ENCODE measurements at regions not wholly inside any gene's neighbourhood (a gene's known extent, or its start where the extent isn't known, plus 50 kb on each side); places are given as distances from the start of the nearest gene placed in this dataset.

DNA sequence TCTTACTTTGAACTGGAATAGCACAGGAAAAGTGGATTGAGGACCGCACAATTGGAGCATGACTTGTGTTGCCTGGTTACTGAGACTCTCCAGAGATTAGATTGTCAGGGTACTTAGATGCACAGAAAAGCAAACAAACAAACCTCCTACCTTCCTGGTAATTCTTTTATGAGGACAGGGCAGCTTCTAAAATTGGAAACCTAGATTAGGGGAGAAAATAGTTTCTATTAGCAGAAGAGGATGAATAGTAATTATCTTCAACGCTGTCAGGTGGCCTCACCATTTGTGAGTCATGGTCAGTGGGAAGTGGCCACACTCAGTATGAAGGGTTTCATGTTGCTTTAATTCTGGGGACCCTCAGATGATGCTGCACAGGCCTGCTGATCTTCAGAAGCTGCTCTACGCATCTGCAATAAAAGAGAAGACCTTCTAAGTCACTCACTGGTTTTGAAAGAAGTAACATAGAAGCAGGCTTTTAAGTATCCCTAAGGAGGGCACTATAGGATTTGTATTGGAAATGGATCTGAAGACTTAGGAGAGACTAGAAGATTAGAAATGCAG is 106.8 kb downstream of the LACC1 start:
- ATAC-seq: no peak
- DNase-seq: no peak
- CTCF ChIA-PET: interaction anchor here (0.7 kb wide), 1 partner anchor 41 kb away, joined by 3 read pairs; no protein-coding TSS in a partner anchor
- Mint-ChIP-seq H3K27me3 (peaks cover 3% of the 10 kb centered on the region), H3K4me3 (no peak overlapping the region), H3K36me3 (ENCODE audit: low read depth) (no peaks in the 10 kb centered on the region), H3K4me1 (no peaks in the 10 kb centered on the region), H3K9me3 (ENCODE audit: low read depth) (no peaks in the 10 kb centered on the region), H3K27ac (no peak overlapping the region)
- intact Hi-C loops (cut with DNase I, micrococcal nuclease): no loop called here
- POLR2A ChIA-PET: no interaction called here

DNA sequence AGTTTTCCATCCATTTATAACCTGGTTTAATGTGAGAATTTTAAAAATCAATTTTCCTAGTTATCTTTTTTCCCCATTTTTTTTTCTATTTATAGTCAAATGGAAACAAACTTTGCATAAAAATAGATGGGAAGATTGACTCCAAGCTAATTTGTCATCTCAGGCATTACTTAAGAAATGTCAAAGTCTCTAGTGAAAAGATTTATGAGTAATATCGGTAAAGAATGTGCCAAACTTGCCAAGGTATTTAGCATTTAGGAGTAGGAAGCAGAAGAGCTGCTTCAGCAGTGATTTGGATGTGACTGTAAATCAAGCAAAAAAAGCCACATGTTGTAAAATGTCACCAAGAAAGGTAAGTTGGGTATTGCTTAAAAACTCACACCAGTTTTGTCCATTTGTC is 108.6 kb downstream of the LACC1 start:
- POLR2A ChIA-PET: no interaction called here
- H3K9me3 Mint-ChIP-seq (ENCODE audit: low read depth): no peaks in the 10 kb centered on the region
- no peaks in the 10 kb centered on the region for H3K4me1 Mint-ChIP-seq
- intact Hi-C loops (cut with DNase I, micrococcal nuclease): no loop called here
- no peak overlapping the region for H3K27ac Mint-ChIP-seq
- CTCF ChIA-PET: interaction anchor here (0.7 kb wide), 1 partner anchor 236 kb away, joined by 3 read pairs; no protein-coding TSS in a partner anchor
- ATAC-seq (no peak), DNase-seq (no peak)
- no peak overlapping the region for H3K4me3 Mint-ChIP-seq
- H3K36me3 Mint-ChIP-seq (ENCODE audit: low read depth): no peaks in the 10 kb centered on the region
- H3K27me3 Mint-ChIP-seq: peaks cover 5% of the 10 kb centered on the region

DNA sequence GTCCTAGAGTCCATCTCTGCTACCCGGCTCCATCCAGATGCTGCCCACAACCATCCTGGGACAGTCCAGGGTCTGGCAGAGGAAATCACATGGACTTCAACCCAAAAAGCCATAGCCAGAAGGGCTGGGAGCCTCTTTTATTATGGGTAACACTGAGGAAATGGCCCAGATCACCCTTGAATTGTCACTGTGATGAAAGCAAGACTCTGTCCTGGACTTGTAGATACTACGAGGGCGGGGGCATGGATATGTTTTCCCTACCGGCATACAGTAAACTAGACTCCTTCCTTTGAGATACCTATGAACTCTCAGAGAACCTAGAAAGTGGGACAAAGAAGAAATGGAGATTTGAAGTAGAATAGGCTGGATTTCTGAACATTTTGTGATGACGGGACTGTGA is 110.3 kb downstream of the LACC1 start:
- Mint-ChIP-seq H3K27ac (no peak overlapping the region), H3K27me3 (peaks cover 12% of the 10 kb centered on the region), H3K4me3 (no peak overlapping the region), H3K36me3 (ENCODE audit: low read depth) (no peaks in the 10 kb centered on the region), H3K4me1 (no peaks in the 10 kb centered on the region), H3K9me3 (ENCODE audit: low read depth) (peaks cover 8% of the 10 kb centered on the region)
- DNase-seq (no peak), ATAC-seq (no peak)
- ChIA-PET POLR2A (interaction anchor here (0.6 kb wide), 1 partner anchor 798 kb away, joined by 3 read pairs; no protein-coding TSS in a partner anchor), CTCF (no interaction called here)
- intact Hi-C loops (cut with DNase I, micrococcal nuclease): no loop called here

DNA sequence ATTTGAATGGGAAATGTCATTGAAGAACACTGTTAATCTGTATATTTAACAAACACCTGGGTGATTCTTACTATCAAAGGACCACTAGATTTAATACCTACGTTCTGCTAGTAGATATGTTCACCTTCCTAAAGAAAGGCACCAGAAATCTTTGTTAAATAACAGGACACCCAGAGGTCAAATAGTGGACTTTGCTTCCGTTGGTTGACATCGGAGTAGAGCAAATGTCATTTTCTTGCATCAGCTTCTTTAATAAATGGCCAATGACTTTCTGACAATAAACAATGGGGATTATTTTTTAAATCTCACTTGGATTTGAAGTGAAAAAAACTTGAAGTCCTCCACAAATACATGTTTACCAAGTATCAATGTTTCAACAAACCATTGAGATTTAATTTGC is 111.1 kb downstream of the LACC1 start:
- intact Hi-C loops (cut with DNase I, micrococcal nuclease): no loop called here
- ChIA-PET CTCF (no interaction called here), POLR2A (no interaction called here)
- ATAC-seq: no peak
- DNase-seq: no peak
- Mint-ChIP-seq H3K4me3 (no peak overlapping the region), H3K27ac (no peak overlapping the region), H3K36me3 (ENCODE audit: low read depth) (no peaks in the 10 kb centered on the region), H3K4me1 (no peaks in the 10 kb centered on the region), H3K27me3 (peaks cover 12% of the 10 kb centered on the region), H3K9me3 (ENCODE audit: low read depth) (peaks cover 12% of the 10 kb centered on the region)

DNA sequence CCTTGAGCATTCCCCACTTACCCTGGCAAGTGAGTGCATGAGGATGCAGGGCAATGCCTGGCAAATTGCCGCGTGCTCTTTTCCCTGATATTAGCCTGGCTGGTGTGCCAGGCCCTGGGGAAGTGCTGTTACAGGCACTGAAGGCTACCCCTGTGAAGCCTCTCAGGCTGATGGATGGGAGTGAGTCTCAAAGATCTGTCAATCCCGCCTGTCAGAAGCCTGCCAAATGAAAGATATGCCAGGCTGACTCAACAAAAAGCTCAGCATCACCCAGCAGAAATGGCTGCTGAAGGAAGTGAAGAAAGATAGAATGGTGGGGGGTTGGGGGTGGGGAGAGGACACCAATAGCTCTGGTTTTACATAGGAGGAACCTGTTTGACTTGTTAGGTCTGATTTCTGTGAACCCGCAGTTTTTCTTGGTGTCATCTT is 112.1 kb downstream of the LACC1 start:
- ChIA-PET POLR2A (no interaction called here), CTCF (interaction anchor here (0.7 kb wide), 1 partner anchor 896 kb away, joined by 7 read pairs; no protein-coding TSS in a partner anchor)
- Mint-ChIP-seq H3K36me3 (ENCODE audit: low read depth) (no peaks in the 10 kb centered on the region), H3K4me1 (no peaks in the 10 kb centered on the region), H3K9me3 (ENCODE audit: low read depth) (peaks cover 13% of the 10 kb centered on the region), H3K27me3 (peaks cover 12% of the 10 kb centered on the region), H3K4me3 (no peak overlapping the region), H3K27ac (no peak overlapping the region)
- ATAC-seq (no peak), DNase-seq (no peak)
- intact Hi-C loops (cut with DNase I, micrococcal nuclease): no loop called here

DNA sequence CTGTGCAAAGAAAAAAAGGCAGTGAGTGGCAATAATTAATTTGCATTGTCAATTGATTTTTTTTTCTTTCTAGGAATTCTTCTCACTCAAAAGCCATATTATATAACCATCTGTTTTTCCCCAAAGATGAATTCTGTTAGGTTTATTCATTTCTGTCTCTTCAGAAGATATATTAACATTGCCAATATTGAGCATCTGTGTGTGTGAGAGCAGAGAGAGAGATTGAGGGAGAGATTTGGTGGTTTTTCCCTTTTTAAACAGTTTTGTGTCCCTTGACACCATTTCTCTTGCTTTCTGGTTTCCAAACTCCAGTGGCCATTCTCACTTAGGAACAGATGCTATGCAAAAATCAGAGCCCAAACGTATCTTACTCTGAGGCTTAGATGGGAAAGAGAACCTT is 112.5 kb downstream of the LACC1 start:
- ATAC-seq (no peak), DNase-seq (no peak)
- POLR2A ChIA-PET: no interaction called here
- Mint-ChIP-seq H3K9me3 (ENCODE audit: low read depth) (peaks cover 13% of the 10 kb centered on the region), H3K4me1 (no peaks in the 10 kb centered on the region), H3K27me3 (peaks cover 12% of the 10 kb centered on the region), H3K4me3 (no peak overlapping the region), H3K27ac (no peak overlapping the region), H3K36me3 (ENCODE audit: low read depth) (no peaks in the 10 kb centered on the region)
- intact Hi-C loops (cut with DNase I, micrococcal nuclease): no loop called here
- CTCF ChIA-PET: interaction anchor here (0.7 kb wide), 1 partner anchor 897 kb away, joined by 7 read pairs; no protein-coding TSS in a partner anchor

DNA sequence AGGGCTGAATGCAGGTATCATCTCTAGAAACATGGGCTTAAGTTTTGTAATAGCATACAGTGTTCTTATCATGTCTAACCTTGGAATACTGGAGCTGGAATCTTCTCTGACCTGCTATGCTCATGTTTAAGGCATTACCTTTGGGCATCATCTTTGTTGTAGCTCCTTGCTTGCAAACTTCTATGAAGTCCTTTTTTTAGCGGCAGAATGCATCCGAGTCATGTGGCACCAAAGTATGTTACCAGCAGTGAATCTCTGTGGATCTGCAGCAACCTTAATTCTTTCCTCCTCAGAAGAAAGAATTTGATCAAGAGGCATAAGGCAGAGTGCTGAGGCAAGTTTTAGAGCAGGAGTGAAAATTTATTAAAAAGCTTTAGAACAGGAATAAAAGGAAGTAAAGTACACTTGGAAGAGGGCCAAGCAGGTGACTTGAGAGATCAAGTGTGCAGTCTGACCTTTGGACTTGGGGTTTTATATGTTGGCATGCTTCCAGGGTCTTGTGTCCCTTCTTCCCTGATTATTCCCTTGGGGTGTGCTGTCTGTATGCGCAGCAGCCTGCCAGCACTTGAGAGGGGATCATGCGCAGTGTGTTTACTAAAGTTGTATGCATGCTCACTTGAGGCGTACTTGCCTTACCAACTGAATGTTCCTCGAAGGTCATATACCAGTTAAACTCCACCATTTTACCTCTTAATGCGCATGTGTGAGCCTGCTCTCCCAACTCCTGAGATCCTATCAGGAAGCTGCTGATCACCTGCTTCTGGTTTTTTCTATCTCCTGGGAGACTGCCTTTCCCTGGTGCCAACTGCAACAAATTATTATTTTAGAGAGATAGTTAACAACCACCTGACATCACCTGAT is 115.5 kb downstream of the LACC1 start:
- no peak overlapping the region for H3K27ac Mint-ChIP-seq
- no peaks in the 10 kb centered on the region for H3K36me3 Mint-ChIP-seq (ENCODE audit: low read depth)
- H3K4me3 Mint-ChIP-seq: no peak overlapping the region

DNA sequence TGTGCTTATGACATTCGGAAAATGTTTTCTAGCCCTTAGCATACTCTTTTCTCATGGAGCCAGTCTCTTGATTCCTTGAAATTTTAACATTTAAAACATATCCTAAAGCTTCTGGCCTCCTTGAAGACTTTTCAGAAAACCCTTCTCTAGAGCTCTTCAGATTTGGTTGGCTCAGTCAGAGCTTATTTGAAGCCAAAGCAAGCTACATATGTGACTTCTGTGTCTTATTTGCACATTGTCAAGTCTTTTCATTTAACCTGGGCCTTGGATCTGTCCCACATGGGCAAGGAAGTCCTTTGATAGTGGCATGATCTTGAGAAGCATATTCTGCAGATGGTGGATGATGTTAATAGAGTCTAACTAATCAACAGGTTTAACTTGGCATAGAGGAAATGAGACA is 116.5 kb downstream of the LACC1 start:
- ATAC-seq: no peak
- Mint-ChIP-seq H3K4me1 (no peaks in the 10 kb centered on the region), H3K27me3 (peaks cover 12% of the 10 kb centered on the region), H3K9me3 (ENCODE audit: low read depth) (peaks cover 13% of the 10 kb centered on the region), H3K27ac (no peak overlapping the region), H3K4me3 (no peak overlapping the region), H3K36me3 (ENCODE audit: low read depth) (no peaks in the 10 kb centered on the region)
- ChIA-PET CTCF (interaction anchor here (0.6 to 1.4 kb wide), 3 partner anchors 9 to 1381 kb away, joined by 4 read pairs; no protein-coding TSS in a partner anchor), POLR2A (no interaction called here)
- DNase-seq: no peak
- intact Hi-C loops (cut with DNase I, micrococcal nuclease): no loop called here

More for the DNA sequence above, 115.5 kb downstream of the LACC1 start:
- peaks cover 12% of the 10 kb centered on the region for H3K27me3 Mint-ChIP-seq
- ATAC-seq (no peak), DNase-seq (no peak)
- ChIA-PET POLR2A (interaction anchor here (0.7 kb wide), 1 partner anchor 93 kb away, joined by 4 read pairs; no protein-coding TSS in a partner anchor), CTCF (interaction anchor here (1.1 to 1.4 kb wide), 2 partner anchors 10 to 444 kb away, joined by 3 to 4 read pairs; no protein-coding TSS in a partner anchor)
- H3K9me3 Mint-ChIP-seq (ENCODE audit: low read depth): peaks cover 13% of the 10 kb centered on the region
- intact Hi-C loops (cut with DNase I, micrococcal nuclease): no loop called here
- no peaks in the 10 kb centered on the region for H3K4me1 Mint-ChIP-seq

DNA sequence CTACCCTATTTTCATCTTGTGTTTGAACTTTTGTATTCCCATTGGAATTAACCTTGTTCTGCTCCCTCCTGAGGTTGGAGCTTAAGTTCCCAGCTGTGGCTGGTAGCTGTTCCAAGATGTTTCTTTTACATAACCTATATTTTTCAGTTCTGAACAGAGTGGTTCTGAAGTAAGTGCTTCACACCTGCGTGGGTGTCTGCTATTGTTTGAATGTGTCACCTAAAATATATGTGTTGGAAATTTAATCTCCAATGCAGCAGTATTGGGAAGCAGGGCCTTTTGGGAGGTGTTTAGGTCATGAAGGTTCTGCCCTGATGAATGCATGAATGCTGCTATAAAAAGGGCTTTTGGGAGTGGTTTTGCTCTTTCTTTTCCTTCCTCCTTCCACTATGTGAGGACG is 123.8 kb downstream of the LACC1 start:
- DNase-seq (no peak), ATAC-seq (no peak)
- no peaks in the 10 kb centered on the region for H3K9me3 Mint-ChIP-seq (ENCODE audit: low read depth)
- peaks cover 5% of the 10 kb centered on the region for H3K27me3 Mint-ChIP-seq
- H3K4me1 Mint-ChIP-seq: no peaks in the 10 kb centered on the region
- H3K27ac Mint-ChIP-seq: no peak overlapping the region
- CTCF ChIA-PET: interaction anchor here (0.6 kb wide), 1 partner anchor 466 kb away, joined by 3 read pairs; no protein-coding TSS in a partner anchor
- POLR2A ChIA-PET: no interaction called here
- H3K36me3 Mint-ChIP-seq (ENCODE audit: low read depth): no peaks in the 10 kb centered on the region
- intact Hi-C loops (cut with DNase I, micrococcal nuclease): no loop called here
- no peak overlapping the region for H3K4me3 Mint-ChIP-seq

DNA sequence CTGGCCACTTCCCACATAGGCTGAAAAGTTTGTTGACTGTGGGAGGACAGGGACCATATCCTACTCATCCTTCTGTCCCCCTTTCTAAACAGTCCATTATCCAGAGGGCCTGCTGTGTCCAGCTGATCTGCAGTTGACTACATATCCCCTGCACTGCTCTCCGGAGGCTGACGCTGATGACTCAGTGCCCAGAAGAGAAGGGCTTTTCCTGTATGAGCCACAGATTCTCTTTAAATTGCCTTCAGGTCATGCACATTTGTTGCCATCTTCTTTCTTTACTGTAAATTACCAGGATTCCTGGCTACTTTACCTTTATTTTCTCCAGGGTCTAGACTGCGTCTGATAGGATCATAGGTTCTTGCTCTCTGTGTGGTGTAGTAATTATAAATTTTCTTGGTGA is 125.2 kb downstream of the LACC1 start:
- POLR2A ChIA-PET: no interaction called here
- CTCF ChIA-PET: no interaction called here
- H3K4me1 Mint-ChIP-seq: no peaks in the 10 kb centered on the region
- intact Hi-C loops (cut with DNase I, micrococcal nuclease): no loop called here
- no peaks in the 10 kb centered on the region for H3K9me3 Mint-ChIP-seq (ENCODE audit: low read depth)
- no peak overlapping the region for H3K4me3 Mint-ChIP-seq
- no peaks in the 10 kb centered on the region for H3K36me3 Mint-ChIP-seq (ENCODE audit: low read depth)
- H3K27me3 Mint-ChIP-seq: peaks cover 5% of the 10 kb centered on the region
- ATAC-seq (no peak), DNase-seq (no peak)
- H3K27ac Mint-ChIP-seq: no peak overlapping the region

DNA sequence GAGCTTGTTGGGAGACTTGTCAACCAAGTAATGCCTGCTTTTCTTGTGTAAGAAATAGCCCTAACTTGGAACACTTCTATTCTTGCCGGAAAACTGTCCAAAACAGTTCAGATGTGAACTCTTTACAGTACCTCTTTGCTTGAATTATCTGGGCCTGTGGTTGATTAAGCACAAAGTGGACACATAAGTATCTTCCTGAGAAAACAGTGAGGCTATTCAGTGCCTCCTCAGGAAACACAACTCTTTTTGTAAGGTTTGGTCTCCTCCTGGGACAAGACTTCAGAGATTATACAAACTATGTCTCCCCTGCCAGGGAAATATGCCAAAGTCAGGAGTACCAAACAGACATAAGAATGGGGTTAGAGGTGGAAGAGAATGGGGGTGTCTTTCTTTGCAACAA is 127.7 kb downstream of the LACC1 start:
- no peak overlapping the region for H3K4me3 Mint-ChIP-seq
- no peaks in the 10 kb centered on the region for H3K4me1 Mint-ChIP-seq
- no peaks in the 10 kb centered on the region for H3K9me3 Mint-ChIP-seq (ENCODE audit: low read depth)
- no peak for ATAC-seq
- H3K36me3 Mint-ChIP-seq (ENCODE audit: low read depth): no peaks in the 10 kb centered on the region
- ChIA-PET POLR2A (no interaction called here), CTCF (no interaction called here)
- intact Hi-C loops (cut with DNase I, micrococcal nuclease): no loop called here
- DNase-seq: no peak
- H3K27ac Mint-ChIP-seq: no peak overlapping the region
- H3K27me3 Mint-ChIP-seq: peaks cover 5% of the 10 kb centered on the region

DNA sequence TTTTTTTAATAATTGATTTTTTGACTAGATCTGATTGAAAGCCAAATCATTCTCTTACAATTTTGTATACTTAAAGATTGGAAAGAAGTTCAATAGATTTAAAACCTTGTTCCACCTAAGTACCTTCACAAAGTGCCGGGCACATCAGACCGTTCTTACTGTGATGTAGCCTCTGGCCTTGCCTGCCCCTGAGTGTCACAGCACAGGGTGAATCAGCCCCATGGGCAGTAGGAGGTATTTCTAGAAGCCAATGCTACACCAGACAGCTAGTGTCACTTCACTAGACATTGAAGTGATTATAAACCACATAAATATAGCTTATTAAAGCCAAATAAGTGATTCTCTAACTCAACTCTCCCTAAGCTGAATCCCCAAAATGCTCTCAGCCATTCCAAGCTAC is 131.3 kb downstream of the LACC1 start:
- no peak overlapping the region for H3K27ac Mint-ChIP-seq
- H3K4me1 Mint-ChIP-seq: no peaks in the 10 kb centered on the region
- ChIA-PET CTCF (interaction anchor here (0.7 to 1.2 kb wide), 3 partner anchors 9 to 10 kb away, joined by 3 read pairs; no protein-coding TSS in a partner anchor), POLR2A (no interaction called here)
- H3K36me3 Mint-ChIP-seq (ENCODE audit: low read depth): no peaks in the 10 kb centered on the region
- intact Hi-C loops (cut with DNase I, micrococcal nuclease): no loop called here
- DNase-seq: no peak
- no peaks in the 10 kb centered on the region for H3K9me3 Mint-ChIP-seq (ENCODE audit: low read depth)
- no peak overlapping the region for H3K4me3 Mint-ChIP-seq
- ATAC-seq: no peak
- H3K27me3 Mint-ChIP-seq: peaks cover 4% of the 10 kb centered on the region

All from activated CD4-positive, alpha-beta T cell treated with anti-CD3 and anti-CD28 coated beads for 36 hours (primary cell).